Cardiac septum (tissue), 1 donor: ENCODE measurements at regions not wholly inside any gene's neighbourhood (a gene's known extent, or its start where the extent isn't known, plus 50 kb on each side); places are given as distances from the start of the nearest gene placed in this dataset.

Source experiments
- DNase-seq: peaks from one replicate; pipeline ENCODE4 v3.0.0-alpha.2; 2020; ENCODE audit warnings: low spot score
- intact Hi-C: fragments of 100-400 bp; cut with DNase I; formaldehyde crosslinking; loops from one replicate; pipeline ENCODE4 v1.14.0; 2022
- donor health status: DM: no; HTN: no; CAD: no.

- intact Hi-C loops, result no loop called here
- DNase-seq, result no peak
Measured at GRCh38 chr4:111596491-111596890, 548.8 kb upstream of the FAM241A start.

- intact Hi-C loops, result no loop called here
Measured at GRCh38 chr4:111601671-111602070, 543.6 kb upstream of the FAM241A start.

GRCh38 chr4:111602848-111603247 is 542.4 kb upstream of the FAM241A start:
- intact Hi-C loops, result no loop called here

More at GRCh38 chr4:111601671-111602070, 543.6 kb upstream of the FAM241A start:
- no peak for DNase-seq

GRCh38 chr4:111605111-111605510 is 540.1 kb upstream of the FAM241A start:
- no peak for DNase-seq
- intact Hi-C loops, result no loop called here

More at GRCh38 chr4:111602848-111603247, 542.4 kb upstream of the FAM241A start:
- no peak for DNase-seq

- intact Hi-C loops, result no loop called here
- no peak for DNase-seq
Measured at GRCh38 chr4:111610681-111611080, 534.6 kb upstream of the FAM241A start.

GRCh38 chr4:111618908-111619307 is 526.3 kb upstream of the FAM241A start:
- intact Hi-C loops, result no loop called here
- no peak for DNase-seq

- no peak for DNase-seq
- intact Hi-C loops, result no loop called here
Measured at GRCh38 chr4:111628437-111628836, 516.8 kb upstream of the FAM241A start.

GRCh38 chr4:111630705-111631104 is 514.5 kb upstream of the FAM241A start:
- intact Hi-C loops, result loop anchor here (5.0 kb wide), 1 partner anchor 998 kb away; no protein-coding TSS in a partner anchor
- DNase-seq, result no peak

- intact Hi-C loops, result loop anchor here (5.0 kb wide), 1 partner anchor 999 kb away; no protein-coding TSS in a partner anchor
- DNase-seq, result no peak
Measured at GRCh38 chr4:111631215-111631999, 513.8 kb upstream of the FAM241A start.

GRCh38 chr4:111632641-111633151 is 512.6 kb upstream of the FAM241A start:
- DNase-seq, result no peak
- intact Hi-C loops, result loop anchor here (5.0 kb wide), 1 partner anchor 1000 kb away; no protein-coding TSS in a partner anchor

GRCh38 chr4:111633663-111634266 is 511.5 kb upstream of the FAM241A start:
- no peak for DNase-seq
- intact Hi-C loops, result loop anchor here (5.0 kb wide), 1 partner anchor 1001 kb away; no protein-coding TSS in a partner anchor

- DNase-seq, result no peak
- intact Hi-C loops, result no loop called here
Measured at GRCh38 chr4:111635646-111636045, 509.6 kb upstream of the FAM241A start.

GRCh38 chr4:111636961-111637585 is 508.2 kb upstream of the FAM241A start:
- no peak for DNase-seq
- intact Hi-C loops, result no loop called here

GRCh38 chr4:111639120-111639690 is 506.0 kb upstream of the FAM241A start:
- intact Hi-C loops, result no loop called here
- DNase-seq, result no peak

GRCh38 chr4:111639876-111640275 is 505.4 kb upstream of the FAM241A start:
- intact Hi-C loops, result loop anchor here (10.0 kb wide), 1 partner anchor 215 kb away; no protein-coding TSS in a partner anchor
- no peak for DNase-seq

GRCh38 chr4:111641813-111642579 is 503.3 kb upstream of the FAM241A start:
- intact Hi-C loops, result loop anchor here (10.0 kb wide), 1 partner anchor 213 kb away; no protein-coding TSS in a partner anchor

GRCh38 chr4:111648056-111648455 is 497.2 kb upstream of the FAM241A start:
- intact Hi-C loops, result loop anchor here (10.0 kb wide), 1 partner anchor 207 kb away; no protein-coding TSS in a partner anchor
- no peak for DNase-seq

More at GRCh38 chr4:111641813-111642579, 503.3 kb upstream of the FAM241A start:
- no peak for DNase-seq

- intact Hi-C loops, result loop anchor here (10.0 kb wide), 1 partner anchor 205 kb away; no protein-coding TSS in a partner anchor
- DNase-seq, result no peak
Measured at GRCh38 chr4:111649308-111649707, 495.9 kb upstream of the FAM241A start.

GRCh38 chr4:111650146-111650545 is 495.1 kb upstream of the FAM241A start:
- intact Hi-C loops, result no loop called here
- no peak for DNase-seq
